SK-N-MC (cell line): ENCODE measurements at regions not wholly inside any gene's neighbourhood (a gene's known extent, or its start where the extent isn't known, plus 50 kb on each side); places are given as distances from the start of the nearest gene placed in this dataset.

Experiments used
- EZH2 ChIP-seq: fragments of 200-600 bp; sonication (generic); IDR thresholded peaks from one replicate; pipeline ENCODE4 v1.6.1; 2017; ENCODE audit warnings: antibody characterized with exemption
- POLR2AphosphoS5 ChIP-seq: IDR thresholded peaks from 2 replicates; pipeline ENCODE4 v1.6.1; 2012; ENCODE audit warnings: mild to moderate bottlenecking, low read depth, low read length, borderline replicate concordance

GRCh38 chr1:30332116-30333094 lies 391.0 kb downstream of the MATN1 start:
- TF ChIP-seq EZH2, result no peak
- TF ChIP-seq POLR2AphosphoS5, result no peak
